Ishikawa (cell line): ENCODE measurements at regions not wholly inside any gene's neighbourhood (a gene's known extent, or its start where the extent isn't known, plus 50 kb on each side); places are given as distances from the start of the nearest gene placed in this dataset.

Experiments
- CEBPB ChIP-seq: IDR thresholded peaks from 2 replicates; pipeline ENCODE4 v1.6.1; 2012
- CREB1 ChIP-seq: IDR thresholded peaks from 2 replicates; pipeline ENCODE4 v1.6.1; 2012; ENCODE audit warnings: low read depth
- EGR1 ChIP-seq: IDR thresholded peaks from 2 replicates; pipeline ENCODE4 v1.6.1; 2012
- EP300 ChIP-seq: IDR thresholded peaks from 2 replicates; pipeline ENCODE4 v1.6.1; 2012; ENCODE audit warnings: borderline replicate concordance
- FOXM1 ChIP-seq: IDR thresholded peaks from 2 replicates; pipeline ENCODE4 v1.6.1; 2012; ENCODE audit warnings: low read depth, borderline replicate concordance
- NFIC ChIP-seq: IDR thresholded peaks from 2 replicates; pipeline ENCODE4 v1.6.1; 2012
- RAD21 ChIP-seq: IDR thresholded peaks from 2 replicates; pipeline ENCODE4 v1.6.1; 2012; ENCODE audit warnings: low read depth
- TAF1 ChIP-seq: IDR thresholded peaks from 2 replicates; pipeline ENCODE4 v1.6.1; 2012; ENCODE audit warnings: low read depth, mild to moderate bottlenecking
- TCF12 ChIP-seq: IDR thresholded peaks from 2 replicates; pipeline ENCODE4 v1.6.1; 2012; ENCODE audit warnings: low read depth
- TEAD4 ChIP-seq: IDR thresholded peaks from 2 replicates; pipeline ENCODE4 v1.6.1; 2012
- YY1 ChIP-seq: IDR thresholded peaks from 2 replicates; pipeline ENCODE4 v1.6.1; 2012; ENCODE audit warnings: low read depth
- ZBTB7A ChIP-seq: IDR thresholded peaks from 2 replicates; pipeline ENCODE4 v1.6.1; 2012; ENCODE audit warnings: low read depth
- TF ChIP-seq, protein P1 (sequence below): IDR thresholded peaks from 2 replicates; pipeline ENCODE4 v1.6.1; 2012
- TF ChIP-seq, protein P2 (sequence below): IDR thresholded peaks from 2 replicates; pipeline ENCODE4 v1.6.1; 2012; ENCODE audit warnings: low read depth, mild to moderate bottlenecking
- TF ChIP-seq, protein P3 (sequence below): IDR thresholded peaks from 2 replicates; pipeline ENCODE4 v1.6.1; 2012

DNA sequence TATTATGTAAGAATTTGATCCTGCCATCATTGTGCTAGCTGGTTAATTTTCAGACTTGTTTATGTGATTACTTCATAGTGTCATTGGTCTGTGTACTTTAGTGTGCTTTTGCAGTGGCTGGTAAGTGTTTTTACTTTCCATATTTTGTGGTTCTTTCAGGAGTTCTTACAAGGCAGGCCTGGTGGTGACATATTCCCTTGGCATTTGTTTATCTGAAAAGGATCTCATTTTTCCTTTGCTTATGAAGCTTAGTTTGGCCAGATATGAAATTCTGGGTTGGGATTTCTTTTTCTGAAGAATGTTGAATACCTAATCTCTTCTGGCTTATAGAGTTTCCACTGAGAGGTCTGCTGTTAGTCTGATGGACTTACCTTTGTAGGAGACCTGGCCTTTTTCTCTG, 72.8 kb upstream of the MC4R start:
- no peak for TF ChIP-seq NFIC
- TF ChIP-seq ZBTB7A: no peak
- TF ChIP-seq, protein P1, sequence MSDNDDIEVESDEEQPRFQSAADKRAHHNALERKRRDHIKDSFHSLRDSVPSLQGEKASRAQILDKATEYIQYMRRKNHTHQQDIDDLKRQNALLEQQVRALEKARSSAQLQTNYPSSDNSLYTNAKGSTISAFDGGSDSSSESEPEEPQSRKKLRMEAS: no peak
- no peak for TF ChIP-seq CEBPB
- TF ChIP-seq YY1: no peak
- no peak for TF ChIP-seq CREB1
- no peak for TF ChIP-seq EGR1
- no peak for TF ChIP-seq TAF1
- TF ChIP-seq EP300: no peak
- TF ChIP-seq FOXM1: no peak

DNA sequence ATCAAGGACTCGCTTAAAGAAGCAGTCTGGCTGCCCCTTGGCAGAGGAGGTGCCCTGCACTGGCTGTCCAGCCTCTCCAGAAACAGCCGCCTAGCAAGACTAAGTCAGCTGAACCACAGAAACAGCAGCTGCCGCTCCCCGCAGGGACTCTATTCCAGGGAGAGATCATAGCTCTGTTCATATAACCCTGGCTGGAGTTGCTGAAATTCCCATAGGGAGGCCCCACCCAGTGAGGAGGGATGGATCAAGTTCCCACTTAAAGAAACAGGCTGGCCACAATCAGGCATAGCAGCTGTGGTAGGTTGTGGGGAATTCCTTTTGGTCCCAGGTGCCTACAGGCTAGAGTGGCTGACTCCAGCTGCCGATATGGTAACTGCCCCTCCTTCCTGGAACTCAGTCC, 74.2 kb upstream of the MC4R start:
- TF ChIP-seq TAF1 (no peak), NFIC (no peak), TEAD4 (no peak), CREB1 (no peak)

DNA sequence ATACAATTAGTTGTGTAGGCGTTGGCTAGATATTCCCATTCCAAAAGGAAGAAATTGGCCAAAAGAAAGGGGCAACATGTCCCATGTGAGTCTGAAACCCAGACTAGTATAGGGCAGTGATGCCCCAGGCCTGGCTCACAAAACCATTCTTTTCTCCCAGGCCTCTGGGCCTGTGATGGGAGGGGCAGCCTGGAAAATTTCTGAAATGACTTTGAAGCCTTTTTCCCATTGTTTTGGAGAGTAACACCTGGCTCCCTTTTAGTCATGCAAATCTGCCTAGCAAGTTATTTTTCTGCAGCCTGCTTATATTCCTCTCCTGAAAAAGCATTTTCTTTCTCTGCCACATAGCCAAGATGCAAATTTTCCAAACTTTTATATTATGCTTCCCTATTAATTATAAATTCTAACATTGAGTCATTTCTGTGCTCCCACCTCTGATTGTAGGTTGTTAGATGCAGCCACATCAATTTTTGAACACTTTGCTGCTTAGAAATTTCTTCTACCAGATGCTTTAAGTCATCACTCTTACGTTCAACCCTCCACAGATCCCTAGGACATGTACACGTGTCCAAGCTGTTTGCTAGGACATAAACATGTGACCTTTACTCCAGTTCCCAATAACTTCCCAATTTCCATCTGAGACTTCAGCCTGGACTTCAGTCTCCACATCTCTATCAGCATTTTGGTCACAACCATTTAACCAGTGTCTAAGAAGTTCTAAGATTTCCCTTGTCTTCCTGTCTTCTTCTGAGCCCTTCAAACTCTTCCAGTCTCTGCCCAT, 76.1 kb upstream of the MC4R start:
- TF ChIP-seq FOXM1 (no peak), CEBPB (no peak), NFIC (no peak), CREB1 (no peak), YY1 (no peak), RAD21 (no peak), TEAD4 (no peak), EP300 (no peak), EGR1 (no peak), TCF12 (no peak), TAF1 (no peak)
- TF ChIP-seq, protein P1: no peak
- TF ChIP-seq, protein P2, sequence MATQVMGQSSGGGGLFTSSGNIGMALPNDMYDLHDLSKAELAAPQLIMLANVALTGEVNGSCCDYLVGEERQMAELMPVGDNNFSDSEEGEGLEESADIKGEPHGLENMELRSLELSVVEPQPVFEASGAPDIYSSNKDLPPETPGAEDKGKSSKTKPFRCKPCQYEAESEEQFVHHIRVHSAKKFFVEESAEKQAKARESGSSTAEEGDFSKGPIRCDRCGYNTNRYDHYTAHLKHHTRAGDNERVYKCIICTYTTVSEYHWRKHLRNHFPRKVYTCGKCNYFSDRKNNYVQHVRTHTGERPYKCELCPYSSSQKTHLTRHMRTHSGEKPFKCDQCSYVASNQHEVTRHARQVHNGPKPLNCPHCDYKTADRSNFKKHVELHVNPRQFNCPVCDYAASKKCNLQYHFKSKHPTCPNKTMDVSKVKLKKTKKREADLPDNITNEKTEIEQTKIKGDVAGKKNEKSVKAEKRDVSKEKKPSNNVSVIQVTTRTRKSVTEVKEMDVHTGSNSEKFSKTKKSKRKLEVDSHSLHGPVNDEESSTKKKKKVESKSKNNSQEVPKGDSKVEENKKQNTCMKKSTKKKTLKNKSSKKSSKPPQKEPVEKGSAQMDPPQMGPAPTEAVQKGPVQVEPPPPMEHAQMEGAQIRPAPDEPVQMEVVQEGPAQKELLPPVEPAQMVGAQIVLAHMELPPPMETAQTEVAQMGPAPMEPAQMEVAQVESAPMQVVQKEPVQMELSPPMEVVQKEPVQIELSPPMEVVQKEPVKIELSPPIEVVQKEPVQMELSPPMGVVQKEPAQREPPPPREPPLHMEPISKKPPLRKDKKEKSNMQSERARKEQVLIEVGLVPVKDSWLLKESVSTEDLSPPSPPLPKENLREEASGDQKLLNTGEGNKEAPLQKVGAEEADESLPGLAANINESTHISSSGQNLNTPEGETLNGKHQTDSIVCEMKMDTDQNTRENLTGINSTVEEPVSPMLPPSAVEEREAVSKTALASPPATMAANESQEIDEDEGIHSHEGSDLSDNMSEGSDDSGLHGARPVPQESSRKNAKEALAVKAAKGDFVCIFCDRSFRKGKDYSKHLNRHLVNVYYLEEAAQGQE: no peak
- TF ChIP-seq, protein P3, sequence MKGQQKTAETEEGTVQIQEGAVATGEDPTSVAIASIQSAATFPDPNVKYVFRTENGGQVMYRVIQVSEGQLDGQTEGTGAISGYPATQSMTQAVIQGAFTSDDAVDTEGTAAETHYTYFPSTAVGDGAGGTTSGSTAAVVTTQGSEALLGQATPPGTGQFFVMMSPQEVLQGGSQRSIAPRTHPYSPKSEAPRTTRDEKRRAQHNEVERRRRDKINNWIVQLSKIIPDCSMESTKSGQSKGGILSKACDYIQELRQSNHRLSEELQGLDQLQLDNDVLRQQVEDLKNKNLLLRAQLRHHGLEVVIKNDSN: no peak

DNA sequence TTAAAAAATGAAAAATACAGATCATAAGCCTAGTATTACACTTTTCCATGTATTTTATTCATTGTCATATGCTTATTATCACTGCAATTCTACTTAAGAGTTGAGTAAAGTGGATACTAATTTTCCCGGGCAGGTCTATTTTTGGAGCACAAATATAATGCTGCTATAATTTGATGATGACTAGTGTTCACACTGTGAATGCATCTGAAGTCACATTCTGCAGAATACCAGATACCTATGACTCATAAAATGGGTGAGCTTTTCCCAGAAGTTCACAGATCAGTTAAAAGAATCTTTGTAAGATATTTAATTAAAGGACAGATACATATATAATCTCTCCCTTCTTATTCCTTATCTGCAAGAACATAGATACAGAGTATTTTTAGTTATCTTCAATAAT, 79.8 kb upstream of the MC4R start:
- TF ChIP-seq, protein P1: no peak
- TF ChIP-seq FOXM1: no peak
- TF ChIP-seq ZBTB7A: no peak
- TF ChIP-seq, protein P2: no peak
- TF ChIP-seq CEBPB: no peak
- no peak for TF ChIP-seq RAD21
- TF ChIP-seq CREB1: no peak
- no peak for TF ChIP-seq YY1
- TF ChIP-seq, protein P3: no peak
- no peak for TF ChIP-seq NFIC
- TF ChIP-seq TCF12: no peak
- no peak for TF ChIP-seq EP300
- no peak for TF ChIP-seq EGR1
- TF ChIP-seq TEAD4: no peak
- TF ChIP-seq TAF1: no peak

DNA sequence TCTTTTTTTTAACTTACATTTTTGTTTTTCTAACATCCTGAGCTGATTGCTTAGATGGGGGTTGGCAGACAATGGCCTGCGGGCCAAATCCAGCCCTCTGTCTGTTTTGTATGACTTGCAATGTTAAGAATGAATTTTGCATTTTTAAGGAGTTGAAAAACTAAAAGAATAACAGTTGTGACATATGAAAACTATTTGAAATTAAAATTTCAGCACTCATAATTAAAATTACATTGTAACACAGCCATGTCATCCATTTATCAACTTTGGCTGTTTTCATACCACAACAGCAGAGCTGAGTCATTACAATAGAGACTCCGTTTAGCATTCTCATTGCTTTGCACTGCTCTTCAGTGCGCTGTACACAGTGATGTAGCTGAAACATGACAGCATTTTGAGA, 94.1 kb upstream of the MC4R start:
- TF ChIP-seq EGR1 (no peak), TCF12 (no peak), CREB1 (no peak), CEBPB (no peak), YY1 (no peak), TAF1 (no peak), FOXM1 (no peak), EP300 (no peak)
- TF ChIP-seq, protein P1: no peak
- TF ChIP-seq, protein P2: no peak
